RWPE2 (cell line): ENCODE measurements at regions not wholly inside any gene's neighbourhood (a gene's known extent, or its start where the extent isn't known, plus 50 kb on each side); places are given as distances from the start of the nearest gene placed in this dataset.
A peak's percentile ranks its signal among the peaks of the same experiment; 100 is the strongest.

Experiments
- ATAC-seq: fragments of 200-7000 bp; cut with Tn5 transposase; 3 replicates; pipeline ENCODE4 v1.9.1; 2021; ENCODE audit warnings: low read depth
- DNase-seq: peaks from one replicate; pipeline ENCODE4 v3.0.0-alpha.2; 2020; ENCODE audit warnings: low spot score
- H3K27ac ChIP-seq: fragments of 450-650 bp; 2 replicates; pipeline ENCODE4 v1.5.1; 2017; ENCODE audit warnings: mild to moderate bottlenecking; ENCODE audit not compliant: poor library complexity, severe bottlenecking
- H3K27me3 ChIP-seq: fragments of 250-450 bp; sonication (Bioruptor Pico); 2 replicates; pipeline ENCODE4 v1.5.1; 2021; ENCODE audit warnings: mild to moderate bottlenecking, moderate library complexity; ENCODE audit not compliant: insufficient read depth, poor library complexity, severe bottlenecking
- H3K36me3 ChIP-seq: fragments of 250-450 bp; sonication (Bioruptor Pico); 2 replicates; pipeline ENCODE4 v1.5.1; 2020; ENCODE audit warnings: low read depth, mild to moderate bottlenecking, moderate library complexity
- H3K4me1 ChIP-seq: fragments of 250-450 bp; sonication (Bioruptor Pico); 2 replicates; pipeline ENCODE4 v1.5.1; 2021; ENCODE audit warnings: mild to moderate bottlenecking, moderate library complexity; ENCODE audit not compliant: insufficient read depth, poor library complexity, severe bottlenecking
- H3K4me3 ChIP-seq: fragments of 250-450 bp; sonication (Bioruptor Pico); 2 replicates; pipeline ENCODE4 v1.5.1; 2021; ENCODE audit warnings: mild to moderate bottlenecking, moderate library complexity; ENCODE audit not compliant: severe bottlenecking
- H3K9me3 ChIP-seq: fragments of 250-450 bp; sonication (Bioruptor Pico); 2 replicates; pipeline ENCODE4 v1.5.1; 2021; ENCODE audit warnings: mild to moderate bottlenecking, moderate library complexity; ENCODE audit not compliant: severe bottlenecking
- CTCF ChIP-seq: fragments of 450-650 bp; IDR thresholded peaks from one replicate; pipeline ENCODE4 v1.5.1; 2017; ENCODE audit warnings: mild to moderate bottlenecking, moderate library complexity; ENCODE audit not compliant: poor library complexity, severe bottlenecking

GRCh38 chr1:162988869-162989268 is 80.3 kb upstream of the RGS4 start:
- no peak overlapping the region for H3K4me3 ChIP-seq
- H3K4me1 ChIP-seq: peaks cover 8% of the 10 kb centered on the region
- H3K27me3 ChIP-seq: no peaks in the 10 kb centered on the region
- DNase-seq: no peak
- TF ChIP-seq CTCF: no peak
- ATAC-seq: no peak
- H3K9me3 ChIP-seq: no peaks in the 10 kb centered on the region
- no peaks in the 10 kb centered on the region for H3K36me3 ChIP-seq
- no peak overlapping the region for H3K27ac ChIP-seq

GRCh38 chr1:162987866-162988265 is 81.3 kb upstream of the RGS4 start:
- H3K36me3 ChIP-seq: no peaks in the 10 kb centered on the region
- no peak overlapping the region for H3K4me3 ChIP-seq
- DNase-seq (no peak), ATAC-seq (peak; percentile 97)
- TF ChIP-seq CTCF: no peak
- H3K27ac ChIP-seq: peak overlapping the region; percentile 56
- peaks cover 8% of the 10 kb centered on the region for H3K4me1 ChIP-seq
- no peaks in the 10 kb centered on the region for H3K27me3 ChIP-seq
- no peaks in the 10 kb centered on the region for H3K9me3 ChIP-seq

GRCh38 chr1:162985816-162986435 is 83.2 kb upstream of the RGS4 start:
- no peak for TF ChIP-seq CTCF
- H3K27me3 ChIP-seq: no peaks in the 10 kb centered on the region
- H3K27ac ChIP-seq: no peak overlapping the region
- DNase-seq (no peak), ATAC-seq (no peak)
- no peaks in the 10 kb centered on the region for H3K9me3 ChIP-seq
- H3K4me1 ChIP-seq: peaks cover 8% of the 10 kb centered on the region
- no peak overlapping the region for H3K4me3 ChIP-seq
- no peaks in the 10 kb centered on the region for H3K36me3 ChIP-seq

- H3K4me3 ChIP-seq: no peak overlapping the region
- no peak for DNase-seq
- H3K27me3 ChIP-seq: no peaks in the 10 kb centered on the region
- ATAC-seq: peak; percentile 31; the same call in 1 of the 3 replicates
- no peaks in the 10 kb centered on the region for H3K9me3 ChIP-seq
- no peak for TF ChIP-seq CTCF
- H3K27ac ChIP-seq: peak overlapping the region; percentile 30
- peaks cover 8% of the 10 kb centered on the region for H3K4me1 ChIP-seq
- H3K36me3 ChIP-seq: no peaks in the 10 kb centered on the region
Measured at GRCh38 chr1:162984699-162985098, 84.5 kb upstream of the RGS4 start.

- no peak for ATAC-seq
- Histone ChIP-seq H3K9me3 (no peaks in the 10 kb centered on the region), H3K36me3 (no peaks in the 10 kb centered on the region), H3K4me1 (peaks cover 8% of the 10 kb centered on the region), H3K4me3 (no peak overlapping the region), H3K27me3 (no peaks in the 10 kb centered on the region), H3K27ac (peak overlapping the region; percentile 30)
- DNase-seq: no peak
- TF ChIP-seq CTCF: no peak
Measured at GRCh38 chr1:162983671-162984425, 85.3 kb upstream of the RGS4 start.
